DMS 273 (cell line): ENCODE measurements at regions not wholly inside any gene's neighbourhood (a gene's known extent, or its start where the extent isn't known, plus 50 kb on each side); places are given as distances from the start of the nearest gene placed in this dataset.

ENCODE experiments used
- DNase-seq: peaks from one replicate; lab custom pipeline; 2025; ENCODE audit not compliant: unreplicated experiment; lab: John Stamatoyannopoulos, UW

- no peak for DNase-seq
Observed at GRCh38 chr11:45366619-45367190, 80.6 kb upstream of the SYT13 start.

- no peak for DNase-seq
Observed at GRCh38 chr11:45365961-45366618, 79.9 kb upstream of the SYT13 start.

- DNase-seq, result peak; percentile 30
Observed at GRCh38 chr11:45362636-45363035, 76.5 kb upstream of the SYT13 start.

- no peak for DNase-seq
Observed at GRCh38 chr11:45361551-45361950, 75.4 kb upstream of the SYT13 start.

GRCh38 chr11:45355706-45356041, 69.5 kb upstream of the SYT13 start:
- DNase-seq, result no peak

DNA sequence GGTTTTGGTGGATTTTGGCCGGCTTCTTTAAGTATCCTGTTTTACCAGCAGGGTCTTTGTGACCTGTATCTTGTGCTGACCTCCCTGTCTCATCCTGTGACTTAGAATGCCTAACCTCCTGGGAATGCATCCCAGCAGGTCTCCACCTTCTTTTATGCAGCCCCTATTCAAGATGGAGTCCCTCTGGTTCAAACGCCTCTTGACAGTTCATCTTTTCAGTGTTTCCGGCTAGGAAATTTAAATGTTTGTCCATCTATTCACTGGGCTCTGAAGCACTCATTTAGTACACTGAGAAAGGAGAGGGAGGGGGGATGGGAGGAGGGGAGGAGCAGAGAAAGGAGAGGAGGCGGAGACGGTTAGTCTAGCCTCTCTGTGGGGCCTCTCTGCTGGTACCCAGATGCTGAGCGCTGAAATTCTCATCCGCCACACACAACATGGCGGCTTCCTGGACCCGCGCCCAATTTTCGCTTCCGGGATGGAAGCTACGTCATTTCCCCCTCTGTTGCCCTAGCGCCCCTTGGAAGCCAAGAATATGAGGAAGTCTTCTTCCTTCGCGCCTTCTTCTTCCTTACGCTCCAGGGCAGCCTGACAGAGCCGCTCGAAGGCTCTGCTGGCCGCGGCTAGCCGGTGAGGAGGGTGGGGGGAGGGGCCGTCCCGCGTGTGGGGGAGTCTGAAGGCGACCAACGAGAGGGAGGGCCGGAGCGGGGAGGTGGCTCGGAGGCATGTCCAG, 69.0 kb upstream of the SYT13 start:
- peak; percentile 88 for DNase-seq

DNA sequence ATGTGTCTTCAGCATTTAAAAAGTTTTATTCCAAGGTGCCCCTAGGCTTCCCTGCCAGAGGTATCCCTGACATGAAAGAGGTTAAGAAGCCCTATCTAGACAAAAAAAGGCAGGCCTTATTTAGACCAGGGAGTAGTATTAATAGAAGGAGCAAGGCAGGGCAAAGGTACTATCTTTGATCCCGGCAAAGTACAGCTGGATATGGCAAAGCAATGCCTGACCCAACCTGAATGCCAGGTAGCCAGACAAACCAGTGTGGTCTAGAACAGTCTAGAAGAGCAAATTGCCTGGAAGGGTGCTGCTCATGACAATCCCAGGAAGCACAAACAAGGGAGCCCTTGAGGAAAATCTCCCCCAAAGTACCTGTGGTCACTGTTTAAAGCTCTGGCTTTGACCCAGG, 62.6 kb upstream of the SYT13 start:
- no peak for DNase-seq

DNA sequence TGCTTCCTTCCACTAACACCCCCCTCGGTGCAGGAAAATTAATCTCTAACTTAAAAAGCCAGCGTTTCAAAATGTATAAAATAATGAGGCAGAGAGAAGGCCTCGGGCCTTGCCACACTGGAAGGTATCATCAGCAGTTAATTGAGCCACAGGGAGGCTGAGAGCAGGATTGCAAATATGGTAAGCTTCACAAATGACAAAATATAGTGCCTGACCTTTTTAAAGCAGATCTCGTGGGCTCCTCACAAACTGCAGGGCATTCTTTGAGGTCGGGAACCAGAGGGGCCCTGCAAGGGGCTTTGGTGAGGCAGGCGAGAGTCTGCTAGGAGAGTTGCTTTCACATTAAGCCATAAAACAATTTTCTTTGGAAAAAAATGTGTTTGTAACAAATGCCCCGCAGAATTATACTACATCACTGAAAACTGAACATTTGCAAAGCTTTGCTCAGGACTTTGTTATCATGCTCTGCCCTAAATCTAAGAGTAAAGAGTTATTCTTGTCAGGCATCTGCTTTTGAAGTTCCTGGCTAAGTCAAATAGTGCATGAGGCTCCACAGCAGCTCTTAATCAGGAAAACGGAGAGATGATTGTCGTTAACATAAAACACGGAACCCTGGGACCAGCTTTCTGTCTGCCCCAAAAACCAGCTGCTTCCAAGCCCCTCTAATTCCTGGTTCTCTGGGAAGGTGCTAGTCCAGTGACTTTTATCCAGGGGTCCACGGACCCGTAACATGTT, 61.4 kb upstream of the SYT13 start:
- DNase-seq, result no peak

GRCh38 chr11:45345491-45345890, 59.4 kb upstream of the SYT13 start:
- no peak for DNase-seq

GRCh38 chr11:45344028-45344427, 57.9 kb upstream of the SYT13 start:
- no peak for DNase-seq

DNA sequence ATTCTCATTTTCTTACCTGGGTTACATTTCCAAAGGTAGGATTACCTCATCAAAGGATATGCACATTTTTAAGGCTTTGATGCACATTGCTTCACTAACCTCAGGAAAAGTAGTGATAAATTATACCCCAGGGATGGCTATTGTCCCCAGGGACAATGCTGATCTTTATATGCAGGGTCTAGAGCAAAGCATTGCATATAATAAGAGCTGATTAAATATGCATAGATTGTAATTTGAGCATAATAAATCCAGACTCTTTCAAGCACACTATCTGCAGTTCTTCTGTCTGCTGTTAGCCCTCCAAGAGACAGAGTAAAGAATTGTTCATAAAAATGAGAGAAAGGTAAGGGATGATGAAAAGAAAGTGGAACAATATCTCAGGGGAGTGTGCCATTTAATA, 57.3 kb upstream of the SYT13 start:
- DNase-seq, result no peak

- no peak for DNase-seq
Observed at GRCh38 chr11:45341372-45341771, 55.2 kb upstream of the SYT13 start.

GRCh38 chr11:45339729-45340519, 53.8 kb upstream of the SYT13 start:
- peak; percentile 92 for DNase-seq

- DNase-seq, result peak; percentile 6
Observed at GRCh38 chr11:45337583-45338360, 51.6 kb upstream of the SYT13 start.

- DNase-seq, result no peak
Observed at GRCh38 chr11:45336136-45336535, 50.0 kb upstream of the SYT13 start.
